ENCODE measurements at regions not wholly inside any gene's neighbourhood (a gene's known extent, or its start where the extent isn't known, plus 50 kb on each side); places are given as distances from the start of the nearest gene placed in this dataset.

DNA sequence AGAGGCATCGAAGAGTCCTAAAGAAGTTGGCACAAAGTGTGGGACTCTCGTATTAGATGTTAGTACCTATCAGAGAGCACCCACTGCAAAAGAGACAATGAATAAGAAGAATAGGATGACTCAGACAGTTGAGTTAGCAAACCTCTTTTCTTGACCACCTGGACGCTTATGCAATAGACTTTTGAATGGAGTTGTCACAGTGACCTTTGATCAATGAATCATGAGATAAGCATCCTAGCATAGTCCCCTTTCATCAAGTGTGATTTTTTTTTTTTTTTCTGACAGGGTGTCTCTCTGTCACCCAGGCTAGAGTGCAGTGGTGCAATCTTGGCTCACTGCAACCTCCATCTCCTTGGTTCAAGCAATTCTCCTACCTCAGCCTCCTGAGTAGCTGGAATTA is 1417.9 kb upstream of the GOT2 start:
- no peak for TF ChIP-seq CTCF (IDR thresholded peaks at IDR 0.05)
- TF ChIP-seq EP300 (IDR thresholded peaks at IDR 0.05), result no peak
- TF ChIP-seq POLR2A (IDR thresholded peaks at IDR 0.05), result no peak
- intact Hi-C loops (cut with DNase I), result no loop called here
- DNase-seq, result no peak
- H3K9me3 ChIP-seq, result no peaks in the 10 kb centered on the region
- no peak overlapping the region for H3K27ac ChIP-seq
- H3K36me3 ChIP-seq, result no peaks in the 10 kb centered on the region
- 86 to 88% (median 87%) methylated on average over 3 of the region's 3 CpGs for WGBS, 3 donors
- no peak overlapping the region for H3K4me3 ChIP-seq
- H3K27me3 ChIP-seq, result no peaks in the 10 kb centered on the region
- H3K4me1 ChIP-seq (ENCODE audit: insufficient read depth), result no peaks in the 10 kb centered on the region

- Histone ChIP-seq H3K9me3 (no peaks in the 10 kb centered on the region), H3K36me3 (no peaks in the 10 kb centered on the region), H3K4me3 (no peak overlapping the region), H3K4me1 (ENCODE audit: insufficient read depth) (no peaks in the 10 kb centered on the region), H3K27ac (no peak overlapping the region), H3K27me3 (no peaks in the 10 kb centered on the region)
- no peak for DNase-seq
- 71 to 87% (median 81%) methylated on average over 3 of the region's 3 CpGs for WGBS, 3 donors
- no peak for TF ChIP-seq POLR2A (IDR thresholded peaks at IDR 0.05)
- no peak for TF ChIP-seq EP300 (IDR thresholded peaks at IDR 0.05)
- TF ChIP-seq CTCF (IDR thresholded peaks at IDR 0.05), result no peak
- intact Hi-C loops (cut with DNase I), result no loop called here
Observed at GRCh38 chr16:60150907-60151306, 1416.8 kb upstream of the GOT2 start.

DNA sequence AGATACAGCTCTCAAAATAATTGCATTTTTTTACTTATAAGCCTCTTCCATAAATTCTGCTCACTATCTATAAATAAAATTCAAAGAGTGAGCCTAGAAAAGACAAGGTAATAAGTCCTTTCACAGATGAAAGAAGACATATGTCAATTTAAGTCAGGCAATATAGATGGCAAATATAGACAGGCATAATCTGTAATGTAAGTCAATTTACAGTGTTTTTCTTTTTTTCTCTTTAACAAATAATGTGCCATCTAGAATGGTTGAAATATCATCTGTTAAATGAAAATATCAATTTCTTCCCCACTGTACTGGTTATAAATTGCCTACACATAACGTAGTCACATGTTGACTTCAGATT is 1409.2 kb upstream of the GOT2 start:
- no peak for TF ChIP-seq CTCF (IDR thresholded peaks at IDR 0.05)
- no peak for TF ChIP-seq POLR2A (IDR thresholded peaks at IDR 0.05)
- no peak for TF ChIP-seq EP300 (IDR thresholded peaks at IDR 0.05)
- Histone ChIP-seq H3K4me1 (ENCODE audit: insufficient read depth) (no peaks in the 10 kb centered on the region), H3K27ac (no peak overlapping the region), H3K27me3 (no peaks in the 10 kb centered on the region), H3K36me3 (no peaks in the 10 kb centered on the region), H3K9me3 (no peaks in the 10 kb centered on the region), H3K4me3 (no peak overlapping the region)
- 83 to 88% (median 86%) methylated on average over 1 of the region's 1 CpG for WGBS, 3 donors
- no peak for DNase-seq
- intact Hi-C loops (cut with DNase I), result no loop called here

DNA sequence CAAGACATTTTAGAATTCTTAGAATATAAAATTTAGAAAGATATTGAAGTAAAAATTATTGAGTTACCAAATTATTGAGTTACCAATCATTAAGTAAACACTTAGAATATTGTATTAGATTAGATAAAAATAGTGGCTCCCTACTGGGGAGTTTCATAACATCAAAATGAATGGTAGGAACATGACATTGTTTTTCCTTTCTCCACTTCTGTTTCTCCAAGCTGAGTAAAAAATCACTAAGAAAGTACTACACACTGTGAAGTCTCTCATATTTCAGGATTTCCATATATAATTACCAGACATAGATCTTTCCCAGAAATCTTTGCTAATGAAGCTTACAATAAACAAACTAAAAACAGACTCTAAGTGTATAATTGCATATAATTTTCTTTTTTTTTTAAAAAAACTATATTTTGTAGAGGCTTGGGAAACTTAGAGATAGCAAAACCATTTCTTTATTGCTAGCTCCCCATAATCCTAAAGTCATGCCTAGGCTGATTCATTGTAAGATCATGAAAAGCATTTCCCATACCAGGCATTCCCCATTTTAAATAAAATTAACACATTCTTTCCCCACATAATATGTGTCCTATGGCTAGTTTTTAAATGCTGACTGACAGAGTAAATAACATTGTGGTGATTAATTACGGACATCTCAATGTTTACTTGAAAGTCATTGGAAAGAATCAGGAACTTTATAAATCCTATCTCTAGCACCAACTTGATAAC is 1408.7 kb upstream of the GOT2 start:
- TF ChIP-seq CTCF (IDR thresholded peaks at IDR 0.05) (no peak), POLR2A (IDR thresholded peaks at IDR 0.05) (no peak), EP300 (IDR thresholded peaks at IDR 0.05) (no peak)
- 52 to 64% (median 64%) methylated on average over 1 of the region's 1 CpG for WGBS, 3 donors
- H3K27ac ChIP-seq, result no peak overlapping the region
- no peaks in the 10 kb centered on the region for H3K4me1 ChIP-seq (ENCODE audit: insufficient read depth)
- no peaks in the 10 kb centered on the region for H3K27me3 ChIP-seq
- H3K4me3 ChIP-seq, result no peak overlapping the region
- H3K9me3 ChIP-seq, result no peaks in the 10 kb centered on the region
- DNase-seq, result no peak
- no peaks in the 10 kb centered on the region for H3K36me3 ChIP-seq
- intact Hi-C loops (cut with DNase I), result no loop called here

All from ovary (tissue), 7 donors.